ENCODE measurements at regions not wholly inside any gene's neighbourhood (a gene's known extent, or its start where the extent isn't known, plus 50 kb on each side); places are given as distances from the start of the nearest gene placed in this dataset.

DNA sequence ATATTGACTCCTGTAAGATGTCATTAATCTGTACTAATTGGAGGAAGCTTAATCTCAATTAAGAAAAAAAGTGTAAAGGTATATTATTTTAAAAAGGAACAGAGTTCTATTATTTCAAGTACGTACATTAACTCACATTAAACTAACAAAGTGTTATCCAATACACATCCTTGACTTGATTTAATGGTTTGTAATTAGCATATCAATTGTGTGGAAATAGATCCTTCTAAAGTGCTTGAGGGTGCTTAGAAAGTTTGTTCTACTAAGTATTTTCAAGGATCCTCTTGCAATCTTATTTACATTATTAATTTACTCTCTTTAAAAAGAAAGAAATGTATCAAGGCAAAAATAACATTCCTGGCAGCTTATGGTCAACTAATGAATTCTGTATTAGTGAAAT lies 720.3 kb downstream of the KCNJ3 start:
- no peaks in the 10 kb centered on the region for H3K9me2 ChIP-seq (replicated peaks; ENCODE audit: low read depth, low read length)
- no peak overlapping the region for H2AFZ ChIP-seq (ENCODE audit: low read length)
- H3K4me3 ChIP-seq (ENCODE audit: low read length, poor library complexity, severe bottlenecking): no peak overlapping the region
- 0 out of 2 replicates have a peak, but pooled peaks cover 5% of the 10 kb centered on the region for H3K9me3 ChIP-seq (ENCODE audit: insufficient read depth, low read depth, low read length)
- TF ChIP-seq, protein P1, sequence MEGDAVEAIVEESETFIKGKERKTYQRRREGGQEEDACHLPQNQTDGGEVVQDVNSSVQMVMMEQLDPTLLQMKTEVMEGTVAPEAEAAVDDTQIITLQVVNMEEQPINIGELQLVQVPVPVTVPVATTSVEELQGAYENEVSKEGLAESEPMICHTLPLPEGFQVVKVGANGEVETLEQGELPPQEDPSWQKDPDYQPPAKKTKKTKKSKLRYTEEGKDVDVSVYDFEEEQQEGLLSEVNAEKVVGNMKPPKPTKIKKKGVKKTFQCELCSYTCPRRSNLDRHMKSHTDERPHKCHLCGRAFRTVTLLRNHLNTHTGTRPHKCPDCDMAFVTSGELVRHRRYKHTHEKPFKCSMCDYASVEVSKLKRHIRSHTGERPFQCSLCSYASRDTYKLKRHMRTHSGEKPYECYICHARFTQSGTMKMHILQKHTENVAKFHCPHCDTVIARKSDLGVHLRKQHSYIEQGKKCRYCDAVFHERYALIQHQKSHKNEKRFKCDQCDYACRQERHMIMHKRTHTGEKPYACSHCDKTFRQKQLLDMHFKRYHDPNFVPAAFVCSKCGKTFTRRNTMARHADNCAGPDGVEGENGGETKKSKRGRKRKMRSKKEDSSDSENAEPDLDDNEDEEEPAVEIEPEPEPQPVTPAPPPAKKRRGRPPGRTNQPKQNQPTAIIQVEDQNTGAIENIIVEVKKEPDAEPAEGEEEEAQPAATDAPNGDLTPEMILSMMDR (conservative IDR thresholded peaks at IDR 0.05; ENCODE audit: low read length): no peak
- TF ChIP-seq EZH2phosphoT487 (IDR thresholded peaks at IDR 0.05; ENCODE audit: borderline replicate concordance): no peak
- H3K9ac ChIP-seq (ENCODE audit: low read depth, low read length, poor library complexity, severe bottlenecking): no peak overlapping the region
- no peaks in the 10 kb centered on the region for H3K4me1 ChIP-seq (ENCODE audit: insufficient read depth, low read length, poor library complexity, severe bottlenecking)
- no peaks in the 10 kb centered on the region for H3F3A ChIP-seq (ENCODE audit: low read depth)
- H3K27me3 ChIP-seq (ENCODE audit: insufficient read depth, low read length, poor library complexity, severe bottlenecking): no peaks in the 10 kb centered on the region
- no peaks in the 10 kb centered on the region for H3K36me3 ChIP-seq (ENCODE audit: insufficient read depth, low read length)
- H3K79me2 ChIP-seq (ENCODE audit: insufficient read depth, low read length): no peaks in the 10 kb centered on the region
- no peak overlapping the region for H3K4me2 ChIP-seq (ENCODE audit: low read depth, low read length, poor library complexity, severe bottlenecking)
- H4K20me1 ChIP-seq (ENCODE audit: insufficient read depth, low read length, poor library complexity, severe bottlenecking): no peaks in the 10 kb centered on the region

DNA sequence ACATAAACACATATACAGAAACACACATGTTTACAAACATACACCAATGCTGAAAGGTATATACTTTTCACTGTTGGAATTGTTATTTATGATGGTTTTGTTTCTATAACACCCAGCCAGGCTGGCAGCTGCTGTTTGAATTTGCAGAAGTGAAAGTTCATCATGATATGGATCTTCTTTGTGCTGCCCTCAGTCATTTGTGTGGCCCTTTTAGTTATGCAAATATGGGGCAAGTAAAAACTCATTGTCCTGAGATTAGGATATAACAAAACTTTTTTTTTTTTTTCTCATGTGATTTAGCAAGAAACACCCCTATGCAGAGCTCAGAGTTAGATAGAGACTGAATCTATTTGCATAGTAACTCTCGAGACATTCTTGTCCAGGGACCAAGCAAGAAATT lies 714.1 kb downstream of the KCNJ3 start:
- Histone ChIP-seq H3F3A (ENCODE audit: low read depth) (no peaks in the 10 kb centered on the region), H3K79me2 (ENCODE audit: insufficient read depth, low read length) (no peaks in the 10 kb centered on the region), H3K4me1 (ENCODE audit: insufficient read depth, low read length, poor library complexity, severe bottlenecking) (no peaks in the 10 kb centered on the region), H2AFZ (ENCODE audit: low read length) (no peak overlapping the region), H3K9me3 (ENCODE audit: insufficient read depth, low read depth, low read length) (0 out of 2 replicates have a peak, but pooled peaks cover 5% of the 10 kb centered on the region), H3K36me3 (ENCODE audit: insufficient read depth, low read length) (no peaks in the 10 kb centered on the region), H3K4me3 (ENCODE audit: low read length, poor library complexity, severe bottlenecking) (no peak overlapping the region), H3K9me2 (replicated peaks; ENCODE audit: low read depth, low read length) (no peaks in the 10 kb centered on the region), H4K20me1 (ENCODE audit: insufficient read depth, low read length, poor library complexity, severe bottlenecking) (no peaks in the 10 kb centered on the region), H3K27me3 (ENCODE audit: insufficient read depth, low read length, poor library complexity, severe bottlenecking) (no peaks in the 10 kb centered on the region), H3K4me2 (ENCODE audit: low read depth, low read length, poor library complexity, severe bottlenecking) (no peak overlapping the region), H3K9ac (ENCODE audit: low read depth, low read length, poor library complexity, severe bottlenecking) (no peak overlapping the region)
- TF ChIP-seq, protein P1 (conservative IDR thresholded peaks at IDR 0.05; ENCODE audit: low read length): no peak
- no peak for TF ChIP-seq EZH2phosphoT487 (IDR thresholded peaks at IDR 0.05; ENCODE audit: borderline replicate concordance)

DNA sequence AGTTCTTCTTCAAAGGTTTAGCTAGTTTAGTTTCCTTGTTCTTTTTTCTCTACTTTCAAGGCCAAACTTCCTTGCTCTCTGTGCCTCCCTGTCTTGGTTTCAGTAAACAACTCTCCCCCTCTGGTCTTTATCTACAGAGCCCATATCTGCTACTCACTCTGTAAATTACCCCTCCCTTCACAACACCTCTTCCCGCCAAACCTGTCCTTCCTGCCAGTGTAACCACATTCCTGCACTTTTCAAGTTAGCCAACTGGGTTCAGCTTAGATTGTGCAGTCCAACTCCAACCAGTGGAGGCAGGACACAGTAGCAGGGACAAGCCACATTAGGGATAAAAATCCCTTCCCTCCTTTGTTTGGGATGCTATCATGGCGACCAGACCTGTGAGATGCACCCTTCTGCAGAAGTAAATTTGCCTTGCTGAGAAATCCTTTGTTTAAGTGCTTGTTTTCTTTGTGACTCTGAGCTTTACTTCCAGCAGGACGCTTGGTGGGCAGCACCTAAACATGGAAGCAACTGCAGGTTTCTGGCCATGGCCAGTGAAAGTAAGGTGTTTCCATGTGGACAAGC lies 706.0 kb downstream of the KCNJ3 start:
- no peak overlapping the region for H3K4me2 ChIP-seq (ENCODE audit: low read depth, low read length, poor library complexity, severe bottlenecking)
- H3K9ac ChIP-seq (ENCODE audit: low read depth, low read length, poor library complexity, severe bottlenecking): no peak overlapping the region
- H3K9me3 ChIP-seq (ENCODE audit: insufficient read depth, low read depth, low read length): peaks cover 20% of the 10 kb centered on the region; the same call in 1 of the 2 replicates
- H3K27me3 ChIP-seq (ENCODE audit: insufficient read depth, low read length, poor library complexity, severe bottlenecking): no peaks in the 10 kb centered on the region
- no peak overlapping the region for H3K4me3 ChIP-seq (ENCODE audit: low read length, poor library complexity, severe bottlenecking)
- no peak overlapping the region for H2AFZ ChIP-seq (ENCODE audit: low read length)
- TF ChIP-seq, protein P1 (conservative IDR thresholded peaks at IDR 0.05; ENCODE audit: low read length): no peak
- TF ChIP-seq EZH2phosphoT487 (IDR thresholded peaks at IDR 0.05; ENCODE audit: borderline replicate concordance): no peak
- no peaks in the 10 kb centered on the region for H3K79me2 ChIP-seq (ENCODE audit: insufficient read depth, low read length)
- H3F3A ChIP-seq (ENCODE audit: low read depth): no peaks in the 10 kb centered on the region
- H3K4me1 ChIP-seq (ENCODE audit: insufficient read depth, low read length, poor library complexity, severe bottlenecking): peaks cover 10% of the 10 kb centered on the region
- H3K9me2 ChIP-seq (replicated peaks; ENCODE audit: low read depth, low read length): no peaks in the 10 kb centered on the region
- H4K20me1 ChIP-seq (ENCODE audit: insufficient read depth, low read length, poor library complexity, severe bottlenecking): no peaks in the 10 kb centered on the region
- H3K36me3 ChIP-seq (ENCODE audit: insufficient read depth, low read length): no peaks in the 10 kb centered on the region
